Chondrocyte (in vitro differentiated cells): ENCODE measurements at regions not wholly inside any gene's neighbourhood (a gene's known extent, or its start where the extent isn't known, plus 50 kb on each side); places are given as distances from the start of the nearest gene placed in this dataset.
"Not testable (repeated sequence)": the region's sequence is repeated elsewhere in the genome, so short reads cannot be mapped to it uniquely, and the experiment has no call there.

Source experiments
- DNase-seq: peaks from one replicate; pipeline ENCODE4 v3.0.0; 2021; ENCODE audit warnings: mixed read lengths, low spot score
- H3K27ac Mint-ChIP-seq: one replicate; pipeline ENCODE4 v1.8.0; 2021; ENCODE audit warnings: mild to moderate bottlenecking, moderate library complexity, mixed read lengths; ENCODE audit not compliant: unreplicated experiment
- H3K27me3 Mint-ChIP-seq: 2 replicates; pipeline ENCODE4 v1.8.0; 2021; ENCODE audit warnings: low read depth, mixed read lengths
- H3K36me3 Mint-ChIP-seq: 2 replicates; pipeline ENCODE4 v1.8.0; 2021; ENCODE audit warnings: low read depth, mixed read lengths
- H3K4me1 Mint-ChIP-seq: 2 replicates; pipeline ENCODE4 v1.8.0; 2021; ENCODE audit warnings: low read depth, mild to moderate bottlenecking, mixed read lengths
- H3K4me3 Mint-ChIP-seq: one replicate; pipeline ENCODE4 v1.8.0; 2021; ENCODE audit warnings: mild to moderate bottlenecking, moderate library complexity, mixed read lengths; ENCODE audit not compliant: unreplicated experiment
- H3K9me3 Mint-ChIP-seq: 2 replicates; pipeline ENCODE4 v1.8.0; 2021; ENCODE audit warnings: low read depth, mixed read lengths
- TF ChIP-seq, protein P1 (sequence below): fragments of 200-600 bp; sonication (generic); IDR thresholded peaks from 2 replicates; pipeline ENCODE4 v1.5.0; 2021; ENCODE audit warnings: antibody characterized with exemption, mild to moderate bottlenecking, moderate library complexity

DNA sequence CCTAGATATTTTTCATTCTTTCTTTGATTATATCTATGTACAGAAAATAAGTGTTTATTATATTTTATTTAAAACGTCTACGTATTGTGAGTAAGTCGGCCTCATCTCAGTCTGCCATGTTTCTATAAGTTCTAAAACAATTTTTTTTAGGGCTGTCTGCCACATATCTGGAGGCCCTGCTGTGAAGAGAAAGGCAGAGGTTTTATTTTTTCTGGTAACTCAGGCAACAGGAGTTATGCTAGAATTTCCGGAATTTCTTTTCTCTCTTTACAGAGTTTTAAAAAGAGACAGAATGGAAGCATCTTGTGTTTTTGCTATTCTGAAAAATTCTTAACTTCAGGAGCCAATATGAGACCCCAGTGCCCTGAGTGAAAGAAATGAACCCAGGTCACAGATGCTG lies 1124.0 kb upstream of the TENM3 start:
- Mint-ChIP-seq H3K4me1 (no peaks in the 10 kb centered on the region), H3K9me3 (no peaks in the 10 kb centered on the region), H3K27ac (no peak overlapping the region), H3K36me3 (no peaks in the 10 kb centered on the region), H3K27me3 (no peaks in the 10 kb centered on the region), H3K4me3 (no peak overlapping the region)
- no peak for DNase-seq
- TF ChIP-seq, protein P1, sequence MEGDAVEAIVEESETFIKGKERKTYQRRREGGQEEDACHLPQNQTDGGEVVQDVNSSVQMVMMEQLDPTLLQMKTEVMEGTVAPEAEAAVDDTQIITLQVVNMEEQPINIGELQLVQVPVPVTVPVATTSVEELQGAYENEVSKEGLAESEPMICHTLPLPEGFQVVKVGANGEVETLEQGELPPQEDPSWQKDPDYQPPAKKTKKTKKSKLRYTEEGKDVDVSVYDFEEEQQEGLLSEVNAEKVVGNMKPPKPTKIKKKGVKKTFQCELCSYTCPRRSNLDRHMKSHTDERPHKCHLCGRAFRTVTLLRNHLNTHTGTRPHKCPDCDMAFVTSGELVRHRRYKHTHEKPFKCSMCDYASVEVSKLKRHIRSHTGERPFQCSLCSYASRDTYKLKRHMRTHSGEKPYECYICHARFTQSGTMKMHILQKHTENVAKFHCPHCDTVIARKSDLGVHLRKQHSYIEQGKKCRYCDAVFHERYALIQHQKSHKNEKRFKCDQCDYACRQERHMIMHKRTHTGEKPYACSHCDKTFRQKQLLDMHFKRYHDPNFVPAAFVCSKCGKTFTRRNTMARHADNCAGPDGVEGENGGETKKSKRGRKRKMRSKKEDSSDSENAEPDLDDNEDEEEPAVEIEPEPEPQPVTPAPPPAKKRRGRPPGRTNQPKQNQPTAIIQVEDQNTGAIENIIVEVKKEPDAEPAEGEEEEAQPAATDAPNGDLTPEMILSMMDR, result no peak

GRCh38 chr4:181121733-181122132 lies 1121.5 kb upstream of the TENM3 start:
- no peak overlapping the region for H3K4me3 Mint-ChIP-seq
- TF ChIP-seq, protein P1, result no peak
- H3K36me3 Mint-ChIP-seq, result no peaks in the 10 kb centered on the region
- no peaks in the 10 kb centered on the region for H3K4me1 Mint-ChIP-seq
- H3K9me3 Mint-ChIP-seq, result no peaks in the 10 kb centered on the region
- H3K27ac Mint-ChIP-seq, result no peak overlapping the region
- DNase-seq, result no peak
- no peaks in the 10 kb centered on the region for H3K27me3 Mint-ChIP-seq

DNA sequence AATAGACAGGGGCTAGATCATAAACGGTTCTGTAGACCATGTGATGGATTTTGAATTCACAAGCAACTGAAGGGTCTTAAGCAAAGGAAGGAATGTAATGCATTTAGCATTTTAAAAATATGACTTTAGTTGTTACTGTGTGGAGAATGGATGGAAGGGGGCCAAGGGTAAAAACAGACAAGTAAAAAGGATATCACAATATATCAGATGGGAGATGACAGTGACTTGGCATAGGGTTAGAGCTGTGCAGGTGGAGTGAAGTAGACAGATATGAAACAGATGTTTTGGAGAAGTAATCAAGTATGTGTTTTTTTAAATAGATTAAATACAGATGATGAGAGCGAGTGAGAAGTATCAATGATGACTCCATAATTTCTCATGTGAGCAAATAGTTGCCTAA lies 1116.0 kb upstream of the TENM3 start:
- TF ChIP-seq, protein P1, result no peak
- no peak overlapping the region for H3K27ac Mint-ChIP-seq

DNA sequence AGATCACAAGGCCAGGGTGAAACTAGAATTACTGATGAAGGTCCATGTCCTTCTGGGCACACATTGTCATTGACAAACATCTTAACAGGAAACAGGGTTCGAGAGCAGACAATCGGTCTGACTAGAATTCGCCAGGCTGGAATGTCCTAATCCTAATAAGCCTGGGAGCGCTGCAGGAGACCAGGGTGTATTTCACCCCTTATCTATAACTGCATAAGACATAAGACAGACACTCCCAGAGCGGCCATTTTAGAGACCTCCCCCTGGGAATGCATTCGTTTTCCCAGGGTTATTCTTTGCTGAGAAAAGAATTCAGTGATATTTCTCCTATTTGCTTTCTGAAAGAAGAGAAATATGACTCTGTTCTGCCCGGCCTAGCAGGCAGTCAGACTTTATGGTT lies 1112.9 kb upstream of the TENM3 start:
- Mint-ChIP-seq H3K36me3 (peaks cover 11% of the 10 kb centered on the region), H3K9me3 (peaks cover 33% of the 10 kb centered on the region)
- DNase-seq, H3K27ac Mint-ChIP-seq, H3K4me3 Mint-ChIP-seq, H3K4me1 Mint-ChIP-seq, H3K27me3 Mint-ChIP-seq: not testable (repeated sequence)

More for the DNA sequence above, 1116.0 kb upstream of the TENM3 start:
- Mint-ChIP-seq H3K4me3 (no peak overlapping the region), H3K36me3 (peaks cover 11% of the 10 kb centered on the region), H3K9me3 (peaks cover 33% of the 10 kb centered on the region), H3K27me3 (no peaks in the 10 kb centered on the region), H3K4me1 (no peaks in the 10 kb centered on the region)
- no peak for DNase-seq

DNA sequence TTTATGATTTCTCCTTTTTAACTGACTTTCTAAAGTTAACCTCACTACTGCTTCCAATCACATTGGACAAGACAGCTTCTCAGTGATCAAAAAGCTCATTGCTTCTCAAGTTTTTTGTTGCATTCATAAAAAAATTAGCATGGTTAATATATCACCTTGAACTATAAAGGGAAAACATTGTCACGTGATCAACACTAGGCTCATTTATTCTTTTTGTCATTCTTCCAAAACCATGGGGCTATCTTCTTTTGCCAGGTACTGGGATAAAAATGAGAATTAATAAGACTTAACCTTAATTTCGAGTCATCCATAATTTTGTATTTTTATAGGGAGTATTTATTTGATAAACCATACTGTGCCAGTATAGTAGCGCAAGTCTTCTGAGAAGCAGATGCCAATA lies 1105.9 kb upstream of the TENM3 start:
- no peak overlapping the region for H3K4me3 Mint-ChIP-seq

DNA sequence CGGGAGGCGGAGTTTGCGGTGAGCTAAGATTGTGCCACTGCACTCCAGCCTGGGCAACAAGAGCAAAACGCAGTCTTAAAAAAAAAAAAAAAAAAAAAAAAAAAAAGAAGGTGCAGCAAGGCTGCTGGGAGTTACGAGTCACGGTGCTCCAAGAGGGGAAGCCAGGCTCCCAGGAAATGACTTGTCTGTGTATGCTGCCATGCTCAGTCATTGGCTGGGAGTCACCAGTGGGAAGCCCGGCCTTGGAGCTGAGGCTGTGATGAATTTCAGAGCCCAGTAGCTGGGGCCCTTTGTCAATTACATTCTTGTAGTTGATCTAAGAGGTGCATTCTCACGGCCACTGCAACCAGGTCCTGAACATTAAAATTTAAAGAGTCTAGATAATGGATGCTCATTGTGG lies 1105.1 kb upstream of the TENM3 start:
- Mint-ChIP-seq H3K9me3 (no peaks in the 10 kb centered on the region), H3K27ac (no peak overlapping the region), H3K4me1 (peaks cover 7% of the 10 kb centered on the region), H3K27me3 (peaks cover 7% of the 10 kb centered on the region), H3K36me3 (no peaks in the 10 kb centered on the region), H3K4me3 (no peak overlapping the region)
- DNase-seq, result no peak
- TF ChIP-seq, protein P1, result no peak

More for the DNA sequence above, 1105.9 kb upstream of the TENM3 start:
- peaks cover 7% of the 10 kb centered on the region for H3K27me3 Mint-ChIP-seq
- no peak for DNase-seq
- TF ChIP-seq, protein P1, result no peak
- H3K4me1 Mint-ChIP-seq, result peaks cover 6% of the 10 kb centered on the region
- no peaks in the 10 kb centered on the region for H3K9me3 Mint-ChIP-seq
- H3K27ac Mint-ChIP-seq, result no peak overlapping the region
- H3K36me3 Mint-ChIP-seq, result no peaks in the 10 kb centered on the region
